CD14-positive monocyte (primary cell): ENCODE measurements at regions not wholly inside any gene's neighbourhood (a gene's known extent, or its start where the extent isn't known, plus 50 kb on each side); places are given as distances from the start of the nearest gene placed in this dataset.

Source experiments
- DNase-seq, 3 donors: peaks; one replicate each; pipeline ENCODE4 v3.0.0-alpha.2; 2011 to 2022
- H2AFZ ChIP-seq: 2 replicates; pipeline ENCODE4 v1.6.0; 2012; ENCODE audit warnings: mild to moderate bottlenecking, low read depth, low read length, inconsistent platforms; ENCODE audit not compliant: insufficient read depth, poor library complexity, severe bottlenecking
- H3K27ac ChIP-seq, 2 donors: 1 replicate in 1 of 2; 2 replicates in 1 of 2; pipeline ENCODE4 v1.5.1; 2012 to 2013; ENCODE audit warnings: low read length in 2 of 2, control low read depth in 1 of 2, inconsistent platforms in 1 of 2, low read depth in 1 of 2, mild to moderate bottlenecking in 1 of 2
- H3K27me3 ChIP-seq, 2 donors: one replicate each; pipeline versions ENCODE4 v1.6.0 to v1.6.1; 2011 to 2013; ENCODE audit warnings: low read length in 2 of 2; ENCODE audit not compliant: control insufficient read depth in 2 of 2, insufficient read depth in 2 of 2
- H3K36me3 ChIP-seq, 2 donors: replicated peaks in 1 of 2; 1 replicate in 1 of 2; 2 replicates in 1 of 2; pipeline versions ENCODE4 v1.5.1 to v1.6.1; 2012 to 2013; ENCODE audit warnings: low read length in 2 of 2, control low read depth in 1 of 2, inconsistent platforms in 1 of 2, mild to moderate bottlenecking in 1 of 2; ENCODE audit not compliant: insufficient read depth in 2 of 2, control insufficient read depth in 1 of 2
- H3K4me1 ChIP-seq, 2 donors: 1 replicate in 1 of 2; 2 replicates in 1 of 2; pipeline versions ENCODE4 v1.5.1 to v1.6.1; 2012 to 2013; ENCODE audit warnings: low read length in 2 of 2, control low read depth in 1 of 2, inconsistent platforms in 1 of 2, mild to moderate bottlenecking in 1 of 2, moderate library complexity in 1 of 2; ENCODE audit not compliant: insufficient read depth in 2 of 2, control insufficient read depth in 1 of 2
- H3K4me2 ChIP-seq: replicated peaks from 2 replicates; pipeline ENCODE3; 2012; ENCODE audit warnings: low read length, moderate library complexity, mild to moderate bottlenecking; ENCODE audit not compliant: poor library complexity, severe bottlenecking; ENCODE audit errors: extremely low read depth
- H3K4me3 ChIP-seq, 3 experiments: fragments of 200-600 bp in 1 of 3; sonication (generic) in 1 of 3; replicated peaks in 1 of 3; 1 replicate in 2 of 3; 2 replicates in 1 of 3; pipeline ENCODE4 v1.5.1; 2011 to 2013; ENCODE audit warnings: low read length in 3 of 3, mild to moderate bottlenecking in 3 of 3, control low read depth in 2 of 3, low read depth in 2 of 3, inconsistent platforms in 1 of 3, moderate library complexity in 1 of 3
- H3K79me2 ChIP-seq: 2 replicates; pipeline ENCODE4 v1.6.0; 2012; ENCODE audit warnings: mild to moderate bottlenecking, control low read depth, inconsistent platforms, low read length, moderate library complexity; ENCODE audit not compliant: insufficient read depth
- H3K9ac ChIP-seq: 2 replicates; pipeline ENCODE4 v1.6.0; 2017; ENCODE audit warnings: low read length, mild to moderate bottlenecking; ENCODE audit not compliant: insufficient read depth, poor library complexity, severe bottlenecking
- H3K9me3 ChIP-seq, 2 donors: replicated peaks in 1 of 2; 1 replicate in 1 of 2; 2 replicates in 1 of 2; pipeline versions ENCODE4 v1.5.1 to v1.6.1; 2012 to 2013; ENCODE audit warnings: low read length in 2 of 2, control low read depth in 1 of 2; ENCODE audit not compliant: control insufficient read depth in 1 of 2, insufficient read depth in 1 of 2
- H4K20me1 ChIP-seq: 2 replicates; pipeline ENCODE4 v1.6.0; 2012; ENCODE audit warnings: mild to moderate bottlenecking, low read length, control low read depth, moderate library complexity; ENCODE audit not compliant: insufficient read depth
- H3K27ac Mint-ChIP-seq, 7 donors: one replicate each; pipeline ENCODE4 v1.8.0; 2020; ENCODE audit warnings: mild to moderate bottlenecking in 7 of 7, mixed read lengths in 7 of 7, moderate library complexity in 6 of 7, inconsistent platforms in 2 of 7
- H3K27me3 Mint-ChIP-seq, 3 donors: one replicate each; pipeline ENCODE4 v1.8.0; 2021 to 2022; ENCODE audit warnings: low read depth in 3 of 3, mild to moderate bottlenecking in 3 of 3, mixed read lengths in 3 of 3, moderate library complexity in 3 of 3, inconsistent platforms in 1 of 3
- H3K36me3 Mint-ChIP-seq, 2 donors: one replicate each; pipeline ENCODE4 v1.8.0; 2020; ENCODE audit warnings: mixed read lengths in 2 of 2, inconsistent platforms in 1 of 2, mild to moderate bottlenecking in 1 of 2
- H3K4me1 Mint-ChIP-seq: one replicate; pipeline ENCODE4 v1.8.0; 2020; ENCODE audit warnings: mild to moderate bottlenecking, mixed read lengths
- H3K4me3 Mint-ChIP-seq, 2 donors: one replicate each; pipeline ENCODE4 v1.8.0; 2020; ENCODE audit warnings: mild to moderate bottlenecking in 2 of 2, mixed read lengths in 2 of 2, moderate library complexity in 1 of 2
- H3K9me3 Mint-ChIP-seq, 7 donors: one replicate each; pipeline ENCODE4 v1.8.0; 2020 to 2022; ENCODE audit warnings: mixed read lengths in 7 of 7, mild to moderate bottlenecking in 6 of 7, moderate library complexity in 6 of 7, inconsistent platforms in 2 of 7
- WGBS: methylation state at CpG from one replicate; pipeline ENCODE4 v1.1.5; 2013; ENCODE audit warnings: missing lambda C conversion rate; ENCODE audit not compliant: insufficient coverage; 5-methylcytosine and 5-hydroxymethylcytosine counted together
- intact Hi-C, 2 donors: fragments of 100-400 bp; cut with micrococcal nuclease; formaldehyde crosslinking; loops; one replicate each; pipeline versions ENCODE4 v1.15.0 to v1.15.1; 2023
- TF ChIP-seq, protein P1 (sequence below): fragments of 200-600 bp; IDR thresholded peaks from one replicate; pipeline ENCODE4 v1.8.0; 2022; ENCODE audit warnings: antibody characterized with exemption, mild to moderate bottlenecking

- no peak overlapping the region for H3K4me3 Mint-ChIP-seq
- Histone ChIP-seq H2AFZ (peak overlapping the region; percentile 48), H3K4me1 (peaks cover 0 to 5% of the 10 kb centered on the region in 2 donors), H3K36me3 (no peaks in the 10 kb centered on the region), H3K4me3 (no peak overlapping the region), H3K27ac (no peak overlapping the region), H3K4me2 (no peak overlapping the region), H3K27me3 (no peaks in the 10 kb centered on the region), H3K9me3 (no peaks in the 10 kb centered on the region), H4K20me1 (no peaks in the 10 kb centered on the region), H3K79me2 (no peaks in the 10 kb centered on the region), H3K9ac (no peak overlapping the region)
- no peaks in the 10 kb centered on the region for H3K9me3 Mint-ChIP-seq
- TF ChIP-seq, protein P1, sequence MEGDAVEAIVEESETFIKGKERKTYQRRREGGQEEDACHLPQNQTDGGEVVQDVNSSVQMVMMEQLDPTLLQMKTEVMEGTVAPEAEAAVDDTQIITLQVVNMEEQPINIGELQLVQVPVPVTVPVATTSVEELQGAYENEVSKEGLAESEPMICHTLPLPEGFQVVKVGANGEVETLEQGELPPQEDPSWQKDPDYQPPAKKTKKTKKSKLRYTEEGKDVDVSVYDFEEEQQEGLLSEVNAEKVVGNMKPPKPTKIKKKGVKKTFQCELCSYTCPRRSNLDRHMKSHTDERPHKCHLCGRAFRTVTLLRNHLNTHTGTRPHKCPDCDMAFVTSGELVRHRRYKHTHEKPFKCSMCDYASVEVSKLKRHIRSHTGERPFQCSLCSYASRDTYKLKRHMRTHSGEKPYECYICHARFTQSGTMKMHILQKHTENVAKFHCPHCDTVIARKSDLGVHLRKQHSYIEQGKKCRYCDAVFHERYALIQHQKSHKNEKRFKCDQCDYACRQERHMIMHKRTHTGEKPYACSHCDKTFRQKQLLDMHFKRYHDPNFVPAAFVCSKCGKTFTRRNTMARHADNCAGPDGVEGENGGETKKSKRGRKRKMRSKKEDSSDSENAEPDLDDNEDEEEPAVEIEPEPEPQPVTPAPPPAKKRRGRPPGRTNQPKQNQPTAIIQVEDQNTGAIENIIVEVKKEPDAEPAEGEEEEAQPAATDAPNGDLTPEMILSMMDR = no peak
- H3K27ac Mint-ChIP-seq = peak overlapping the region in 1 of 7 donors; percentile 37
- H3K27me3 Mint-ChIP-seq = peaks cover 4 to 6% (median 5%) of the 10 kb centered on the region in 3 donors
- WGBS = 96% methylated on average over 4 of the region's 8 CpGs
- intact Hi-C loops = loop anchor here in 1 of 2 donors (1.0 kb wide), 1 partner anchor 183 kb away; no protein-coding TSS in a partner anchor
- no peaks in the 10 kb centered on the region for H3K36me3 Mint-ChIP-seq
- peaks cover 6% of the 10 kb centered on the region for H3K4me1 Mint-ChIP-seq
- DNase-seq = no peak
These were observed 85.8 kb upstream of the KCNJ15 start for GRCh38 chr21:38170704-38171682.

- Histone ChIP-seq H3K36me3 (no peaks in the 10 kb centered on the region), H3K27ac (no peak overlapping the region), H4K20me1 (no peaks in the 10 kb centered on the region), H3K4me2 (no peak overlapping the region), H2AFZ (no peak overlapping the region), H3K27me3 (no peaks in the 10 kb centered on the region), H3K79me2 (no peaks in the 10 kb centered on the region), H3K9ac (no peak overlapping the region), H3K4me1 (peaks cover 0 to 5% of the 10 kb centered on the region in 2 donors), H3K4me3 (no peak overlapping the region), H3K9me3 (no peaks in the 10 kb centered on the region)
- H3K9me3 Mint-ChIP-seq = no peaks in the 10 kb centered on the region
- H3K36me3 Mint-ChIP-seq = no peaks in the 10 kb centered on the region
- 72% methylated on average over 10 of the region's 12 CpGs for WGBS
- intact Hi-C loops = no loop called here
- peaks cover 6% of the 10 kb centered on the region for H3K4me1 Mint-ChIP-seq
- TF ChIP-seq, protein P1 = no peak
- peaks cover 4 to 6% (median 5%) of the 10 kb centered on the region in 3 donors for H3K27me3 Mint-ChIP-seq
- H3K4me3 Mint-ChIP-seq = no peak overlapping the region
- peak overlapping the region in 1 of 7 donors; percentile 16 for H3K27ac Mint-ChIP-seq
- DNase-seq = no peak
These were observed 85.0 kb upstream of the KCNJ15 start for GRCh38 chr21:38171723-38172344.
